Activated naive CD4-positive, alpha-beta T cell (primary cell): ENCODE measurements at regions not wholly inside any gene's neighbourhood (a gene's known extent, or its start where the extent isn't known, plus 50 kb on each side); places are given as distances from the start of the nearest gene placed in this dataset.

Experiments
- DNase-seq, 4 experiments: peaks; one replicate each; lab custom pipeline; 2025; lab: John Stamatoyannopoulos, UW

DNA sequence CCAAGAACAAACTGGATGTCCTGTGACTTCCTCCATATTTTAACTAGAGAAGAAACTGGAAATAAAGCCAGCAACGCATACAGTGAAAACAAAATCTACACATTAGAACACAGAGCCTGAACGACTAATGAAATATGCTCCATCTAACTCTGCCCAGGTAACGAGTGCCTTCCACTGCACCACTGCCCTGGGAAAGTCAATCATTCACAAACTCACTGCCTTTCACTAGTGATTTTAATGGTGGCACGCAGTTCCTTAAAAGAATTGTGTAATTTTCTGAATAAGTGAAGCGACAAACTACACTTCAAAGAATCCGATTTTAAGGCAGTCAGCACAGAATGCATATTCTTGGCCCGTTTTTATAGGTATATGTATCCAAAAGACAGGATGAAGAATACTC is 416.0 kb downstream of the SHQ1 start:
- DNase-seq, result no peak

DNA sequence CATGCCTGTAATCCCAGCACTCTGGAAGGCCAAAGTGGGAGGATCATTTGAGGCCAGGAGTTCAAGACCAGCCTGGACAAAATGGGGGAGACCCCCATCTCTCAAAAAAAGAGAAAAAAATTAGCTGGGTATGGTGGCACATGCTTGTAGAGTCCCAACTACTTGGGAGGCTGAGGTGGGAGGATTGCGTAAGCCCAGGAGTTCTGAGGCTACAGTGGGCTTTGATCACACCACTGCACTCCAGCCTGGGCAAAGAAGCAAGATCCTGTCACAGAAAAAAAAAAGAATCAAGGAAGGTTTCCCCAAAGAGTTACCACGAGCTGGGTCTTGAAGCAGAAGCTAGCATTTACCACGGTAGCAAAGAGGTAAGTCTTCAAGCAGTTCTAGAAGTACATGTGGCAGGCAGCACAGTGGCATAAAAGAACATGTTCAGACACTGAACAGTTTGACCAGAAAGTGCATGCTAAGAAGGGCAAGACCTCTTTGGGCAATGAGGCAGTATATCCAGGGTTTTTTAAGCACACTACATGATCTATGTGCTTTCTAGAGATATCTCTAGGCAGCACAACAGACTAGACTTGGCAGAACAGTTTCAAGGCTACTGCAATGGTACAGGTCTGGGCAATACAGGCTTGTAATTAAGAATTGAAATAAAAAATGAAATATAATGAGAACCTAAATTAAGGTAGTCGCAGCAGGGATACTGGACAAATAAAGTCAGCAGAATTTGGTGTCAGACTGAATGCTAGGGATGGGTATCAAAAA is 418.5 kb downstream of the SHQ1 start:
- DNase-seq, result no peak

DNA sequence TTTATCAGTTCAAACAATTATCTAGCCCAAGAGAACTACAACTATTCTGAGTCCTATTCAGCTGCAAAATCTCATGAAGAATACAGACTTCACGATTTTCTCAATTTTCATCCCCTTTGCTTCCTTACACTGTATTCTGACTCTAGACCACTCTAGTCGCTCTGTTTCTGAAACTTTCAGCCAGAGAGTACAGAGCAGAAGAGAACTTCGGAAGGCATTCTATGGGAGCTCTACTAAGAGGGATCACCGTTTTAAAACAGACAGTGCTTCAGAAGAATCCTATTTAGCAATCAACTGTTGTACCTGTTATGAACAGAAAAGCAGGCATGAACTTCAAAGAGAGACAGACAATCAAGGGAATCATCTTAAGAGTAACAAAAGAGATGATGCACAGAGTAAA is 419.4 kb downstream of the SHQ1 start:
- no peak for DNase-seq

DNA sequence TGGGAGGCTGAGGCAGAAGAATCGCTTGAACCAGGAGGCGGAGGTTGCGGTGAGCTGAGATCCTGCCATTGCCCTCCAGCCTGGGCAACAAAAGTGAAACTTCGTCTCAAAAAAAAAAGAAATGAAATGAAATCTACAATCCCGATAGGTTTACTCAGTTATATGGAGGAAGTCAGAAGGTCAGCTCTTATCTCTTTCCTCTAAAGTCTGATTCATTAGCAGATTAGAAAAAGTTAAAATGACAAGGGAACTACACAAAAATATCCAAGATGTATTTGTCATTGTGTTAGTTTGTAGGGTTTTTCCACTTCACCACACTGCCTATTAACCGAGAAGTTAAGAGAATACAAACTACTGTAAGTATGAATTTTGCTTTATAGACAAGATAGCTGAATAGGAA is 420.6 kb downstream of the SHQ1 start:
- DNase-seq, result no peak

DNA sequence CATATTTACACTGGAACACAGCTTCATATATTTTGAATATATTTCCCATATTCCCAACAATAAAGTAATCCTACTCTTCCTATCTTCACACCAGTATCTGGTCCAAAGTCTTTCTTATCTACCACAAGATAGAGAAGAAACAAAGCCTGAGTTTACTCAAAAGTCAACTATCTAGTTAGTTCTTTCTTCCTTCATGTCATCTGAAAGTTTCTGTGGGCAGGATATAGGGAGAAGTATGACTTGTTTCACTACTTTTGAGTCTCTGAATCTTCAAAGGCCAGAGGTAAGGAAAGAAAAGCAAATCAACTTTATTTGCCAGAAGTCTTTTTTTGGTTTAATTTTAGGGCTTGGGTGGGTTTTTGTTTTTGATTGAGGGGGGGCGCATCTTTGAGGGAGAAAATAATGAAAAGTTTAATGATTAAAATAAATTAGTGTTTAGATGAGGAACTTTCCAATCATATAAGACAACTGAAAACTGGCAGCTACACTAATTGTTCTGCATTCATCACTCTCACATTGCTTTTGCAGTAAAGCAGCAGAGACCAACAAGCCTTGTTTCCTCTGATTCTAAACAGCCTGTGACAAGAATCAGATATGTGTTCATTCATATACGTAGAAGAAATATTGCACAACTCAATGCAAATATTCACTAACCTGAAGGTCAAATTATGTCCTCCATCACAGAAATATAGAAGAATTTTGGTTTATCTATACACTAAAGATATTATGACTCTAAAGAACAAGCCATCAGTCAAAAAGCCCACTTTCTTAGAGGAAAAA is 421.4 kb downstream of the SHQ1 start:
- no peak for DNase-seq

DNA sequence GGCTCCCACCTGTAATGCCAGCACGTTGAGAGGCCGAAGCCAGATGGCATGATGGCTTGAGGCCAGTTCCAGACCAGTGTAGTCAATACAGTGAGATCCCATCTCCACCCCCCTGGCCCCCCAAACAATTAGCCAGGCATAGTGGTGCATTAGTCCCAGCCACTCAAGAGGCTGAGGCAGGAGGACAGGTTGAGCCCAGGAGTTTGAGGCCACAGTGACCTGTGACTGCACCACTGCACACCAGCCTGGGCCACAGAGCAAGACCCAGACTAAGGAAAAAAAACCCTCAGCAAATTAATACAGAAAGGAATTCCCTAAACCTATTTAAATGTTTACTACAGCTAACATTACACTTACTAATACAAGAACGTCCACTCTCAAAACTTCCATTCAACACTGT is 424.6 kb downstream of the SHQ1 start:
- DNase-seq, result no peak

DNA sequence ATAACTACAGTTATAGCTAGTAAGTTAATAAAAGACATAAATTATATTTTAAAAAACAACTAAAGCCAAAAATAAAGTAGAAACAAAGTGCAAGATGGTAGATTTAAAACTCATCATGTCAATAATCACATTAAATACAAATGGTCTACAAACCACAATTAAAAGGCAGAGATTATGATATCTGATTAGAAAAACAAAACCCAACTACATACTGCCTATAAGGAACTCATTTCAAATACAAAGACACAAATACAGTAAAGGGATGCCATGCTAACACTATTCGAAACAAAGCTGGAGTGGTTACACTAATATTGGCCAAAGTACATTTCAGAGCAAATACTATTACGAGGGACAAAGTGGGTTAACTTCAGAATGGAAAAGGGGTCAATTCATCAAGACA is 426.5 kb downstream of the SHQ1 start:
- no peak for DNase-seq

DNA sequence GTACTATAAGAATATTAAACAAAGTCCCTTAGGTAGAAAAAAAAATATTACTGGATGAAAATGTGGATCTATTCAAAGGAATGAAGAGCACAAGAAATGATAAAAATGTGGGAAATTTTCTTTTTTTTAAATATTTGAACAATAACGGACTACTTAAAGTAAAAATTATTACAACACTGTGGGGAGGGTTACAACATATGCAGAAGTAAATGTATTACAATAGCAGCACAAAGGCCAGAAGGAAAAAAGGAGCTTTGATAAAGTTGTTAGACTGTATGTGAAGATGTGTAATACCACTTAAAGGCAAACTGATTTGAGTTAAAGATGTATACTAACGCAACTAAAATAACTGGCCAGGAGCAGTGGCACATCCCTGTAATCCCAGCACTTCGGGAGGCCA is 427.1 kb downstream of the SHQ1 start:
- no peak for DNase-seq

DNA sequence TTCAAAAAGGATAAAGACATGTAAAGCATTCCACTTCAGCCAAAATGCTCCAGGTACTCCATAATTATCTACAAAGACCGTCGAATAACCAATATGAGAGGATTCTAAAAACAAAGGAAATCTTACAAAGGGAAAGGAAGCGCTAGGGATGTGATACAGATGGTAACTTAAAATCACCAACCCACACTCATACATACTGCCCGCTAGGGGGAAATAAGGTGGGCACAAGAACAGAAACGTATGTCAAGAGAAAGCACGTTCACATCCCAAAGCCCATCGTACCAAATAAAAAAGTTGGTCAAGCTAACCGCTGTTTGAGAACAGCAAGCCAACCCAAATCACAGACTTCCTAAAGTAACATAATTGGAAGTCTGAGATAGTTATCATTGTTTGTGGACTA is 429.4 kb downstream of the SHQ1 start:
- DNase-seq, result no peak

DNA sequence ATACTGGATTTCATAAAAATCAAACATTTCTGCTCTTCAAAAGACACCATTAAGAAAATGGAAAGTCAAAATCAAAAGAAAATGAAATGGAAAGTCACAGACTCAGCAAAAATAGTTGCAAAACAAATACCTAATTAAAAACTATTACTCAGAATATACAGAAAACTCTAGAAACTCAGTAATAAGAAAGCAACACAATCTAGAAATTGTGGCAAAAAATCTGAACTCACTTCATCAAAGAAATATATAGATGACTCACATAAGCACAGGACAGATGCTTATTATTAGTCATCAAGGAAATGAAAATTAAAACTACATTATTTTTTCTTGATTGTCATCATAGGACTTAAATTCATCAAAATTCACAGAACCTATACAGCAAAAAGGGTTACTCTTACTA is 430.0 kb downstream of the SHQ1 start:
- no peak for DNase-seq

DNA sequence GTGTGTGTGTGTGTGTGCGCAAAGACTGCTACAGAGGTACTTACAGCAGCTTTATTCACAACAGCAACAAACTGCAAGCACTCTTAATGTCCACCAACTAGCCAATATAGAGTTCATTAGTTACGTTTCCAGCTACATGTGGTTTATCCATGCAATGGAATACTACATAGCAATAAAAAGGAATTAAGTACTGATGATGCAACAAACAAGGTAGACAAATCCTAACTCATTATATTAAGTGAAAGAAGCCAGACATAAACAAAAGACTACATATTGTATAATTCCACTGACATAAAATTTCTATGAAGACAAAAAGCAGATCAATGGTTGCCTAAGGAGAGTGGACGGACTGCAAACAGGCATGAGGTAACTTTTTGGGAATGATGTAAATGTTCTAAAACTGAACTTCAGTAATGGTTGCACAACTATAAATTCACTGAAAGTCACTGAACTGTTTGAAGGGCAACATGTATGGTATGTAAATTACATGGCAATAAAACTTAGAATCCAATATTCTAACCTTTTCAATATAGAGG is 433.7 kb downstream of the SHQ1 start:
- DNase-seq, result no peak

DNA sequence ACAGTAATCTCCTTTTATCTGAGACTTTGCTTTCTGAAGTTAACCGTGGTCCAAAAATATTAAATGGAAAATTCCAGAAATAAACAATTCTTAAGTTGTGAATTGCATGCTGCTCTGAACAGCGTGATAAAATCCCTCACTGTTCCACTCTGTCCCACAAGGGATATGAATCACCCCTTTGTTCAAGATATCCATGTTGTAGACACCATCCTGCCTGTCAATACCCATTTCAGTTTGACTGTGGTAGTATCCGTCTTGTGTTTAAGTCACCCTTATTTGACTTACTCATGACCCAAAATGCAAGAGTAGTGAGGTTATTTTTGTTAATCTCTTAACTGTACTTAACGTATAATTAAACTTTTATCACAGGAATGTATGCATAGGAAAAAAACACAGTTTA is 435.0 kb downstream of the SHQ1 start:
- DNase-seq, result no peak

DNA sequence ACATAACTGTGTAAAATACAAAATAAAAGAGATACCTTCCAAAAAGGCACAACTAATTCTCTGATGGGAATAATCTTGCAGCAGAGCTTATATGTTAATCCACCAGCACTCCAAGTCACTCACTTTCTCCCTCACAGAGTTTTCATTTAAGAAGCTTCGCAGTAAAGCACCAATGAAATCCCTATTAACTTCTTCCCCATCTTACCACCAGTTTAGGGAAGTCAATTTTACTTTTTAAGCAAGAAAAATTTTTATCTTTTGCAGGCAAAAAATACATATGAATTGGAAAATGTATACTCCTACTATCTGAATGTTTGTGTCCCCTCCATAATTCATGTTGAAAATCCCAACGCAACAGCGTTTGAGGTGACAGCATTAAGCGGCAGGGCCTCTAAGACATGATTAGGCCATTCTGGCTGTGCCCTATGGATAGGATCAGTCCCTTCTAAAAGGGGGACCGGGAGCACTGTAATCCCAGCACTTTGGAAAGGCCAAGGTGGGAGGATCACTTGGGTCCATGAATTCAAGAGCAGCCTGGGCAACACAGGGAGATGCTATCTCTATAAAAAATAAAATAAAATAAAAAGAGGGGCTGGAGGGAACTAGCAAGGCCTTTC is 435.8 kb downstream of the SHQ1 start:
- no peak for DNase-seq

DNA sequence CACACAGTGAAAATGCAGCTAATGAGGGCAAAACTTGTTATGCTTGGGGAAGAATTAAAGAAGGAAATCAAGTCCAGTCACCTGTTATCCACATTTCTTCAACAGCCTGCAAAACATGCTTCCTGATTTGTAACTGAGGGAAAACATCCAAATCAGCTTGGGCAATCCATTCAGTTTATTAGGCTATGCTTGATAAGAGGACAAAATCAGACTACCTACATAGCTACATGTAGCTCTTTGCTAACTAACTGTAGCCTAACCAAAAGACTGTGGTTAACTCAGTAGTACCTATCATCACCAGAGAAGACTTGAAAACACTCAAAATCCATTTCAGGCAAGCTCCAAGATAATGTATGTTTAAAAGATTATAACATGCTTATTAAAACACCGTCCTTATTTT is 436.4 kb downstream of the SHQ1 start:
- DNase-seq, result no peak

DNA sequence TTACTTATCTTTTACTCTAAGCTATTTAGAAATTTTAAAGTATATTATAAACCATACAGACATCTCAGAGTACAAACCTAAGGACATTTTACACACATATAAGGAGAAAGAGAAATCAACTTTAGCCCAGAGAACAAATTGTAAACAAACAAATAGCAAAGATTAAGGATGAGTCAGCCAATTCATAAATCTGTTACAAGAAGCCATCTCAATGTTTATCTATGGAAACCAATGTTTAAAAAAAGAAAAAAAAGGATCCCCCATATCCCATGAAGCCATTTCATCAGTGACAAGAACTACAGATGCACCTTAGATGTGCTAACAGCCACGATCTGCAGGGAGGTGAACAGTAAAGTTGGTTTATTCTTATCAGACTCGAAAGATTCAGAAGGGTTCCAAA is 437.1 kb downstream of the SHQ1 start:
- DNase-seq, result no peak

DNA sequence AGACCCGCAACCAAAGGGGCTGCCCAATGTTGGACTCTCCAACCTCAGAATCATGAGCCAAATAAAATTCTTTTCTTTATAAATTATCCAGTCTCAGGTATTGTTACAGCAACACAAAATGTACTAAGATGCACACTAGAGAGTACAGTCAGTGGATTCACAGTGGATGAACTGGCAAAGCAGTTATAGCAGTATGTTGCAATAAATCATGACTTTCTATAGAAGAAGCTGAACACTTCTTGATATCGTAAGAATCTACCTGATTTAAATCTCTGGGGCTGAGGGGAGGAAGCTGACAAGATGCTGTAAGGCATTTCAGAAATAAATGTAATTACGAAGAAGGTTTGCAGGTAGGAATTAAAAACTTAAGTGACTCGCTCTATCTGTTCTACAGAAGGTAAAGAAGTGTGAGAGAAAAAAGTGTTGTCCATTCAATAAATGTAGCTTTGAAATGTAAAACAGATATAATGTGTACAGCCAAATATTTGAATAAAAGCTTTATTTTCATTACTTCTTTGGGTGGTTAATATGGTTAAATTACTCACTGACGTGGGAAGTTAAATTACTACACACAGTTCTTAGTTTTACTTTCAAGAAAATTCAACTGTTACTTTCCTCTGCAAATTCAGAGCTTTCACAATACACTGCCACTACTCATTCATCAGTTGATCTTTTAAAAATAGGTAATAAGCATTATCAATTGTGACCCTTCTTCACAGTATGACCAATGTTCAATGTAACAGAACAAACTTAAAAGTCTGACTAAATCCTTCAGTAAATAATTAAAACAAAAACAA is 439.1 kb downstream of the SHQ1 start:
- no peak for DNase-seq

DNA sequence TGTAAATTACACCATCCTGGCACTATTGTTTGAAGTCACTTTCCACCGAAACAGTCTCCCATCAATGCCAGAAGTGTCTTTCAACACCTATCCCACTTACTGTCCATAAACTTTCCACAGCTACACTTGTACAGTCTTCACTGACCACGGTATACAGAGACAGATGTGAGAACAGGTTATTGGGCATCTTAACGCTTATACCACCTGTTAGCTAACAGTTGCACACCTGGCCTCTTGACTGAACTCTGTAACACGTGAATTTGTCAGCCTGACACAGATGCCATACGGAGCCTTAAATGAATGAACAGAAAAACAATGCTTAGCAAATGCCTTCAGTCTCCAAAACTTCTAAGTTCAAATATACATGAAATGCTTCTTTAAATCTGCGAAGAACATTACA is 440.5 kb downstream of the SHQ1 start:
- no peak for DNase-seq

DNA sequence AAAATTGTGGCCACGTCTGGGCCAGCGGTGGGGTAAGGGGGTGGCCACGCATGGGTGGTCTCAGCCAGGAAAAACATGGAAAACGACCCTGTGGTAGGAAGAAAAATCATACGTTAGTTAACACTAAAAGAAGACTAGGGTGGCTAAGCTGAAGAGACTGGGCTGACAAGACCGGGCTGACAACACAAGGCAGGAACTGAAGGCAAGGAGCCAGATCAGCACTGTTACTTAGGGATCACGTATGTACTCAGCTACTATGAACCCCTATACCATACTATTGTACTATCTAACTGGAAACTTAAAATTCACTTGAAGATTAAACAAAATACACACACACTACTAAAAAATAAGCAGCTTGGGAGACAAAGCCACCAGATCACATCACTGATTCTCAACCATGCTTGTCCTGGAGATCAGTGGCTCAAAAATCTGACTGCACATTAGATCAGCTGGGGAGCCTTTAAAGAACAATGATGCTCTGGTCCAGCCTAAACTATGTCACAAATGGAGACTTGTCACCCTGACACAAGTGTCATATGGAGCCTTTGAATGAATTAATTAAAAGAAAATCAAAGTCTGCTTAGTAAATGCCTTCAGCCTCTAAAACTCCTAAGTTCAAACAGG is 442.2 kb downstream of the SHQ1 start:
- no peak for DNase-seq

DNA sequence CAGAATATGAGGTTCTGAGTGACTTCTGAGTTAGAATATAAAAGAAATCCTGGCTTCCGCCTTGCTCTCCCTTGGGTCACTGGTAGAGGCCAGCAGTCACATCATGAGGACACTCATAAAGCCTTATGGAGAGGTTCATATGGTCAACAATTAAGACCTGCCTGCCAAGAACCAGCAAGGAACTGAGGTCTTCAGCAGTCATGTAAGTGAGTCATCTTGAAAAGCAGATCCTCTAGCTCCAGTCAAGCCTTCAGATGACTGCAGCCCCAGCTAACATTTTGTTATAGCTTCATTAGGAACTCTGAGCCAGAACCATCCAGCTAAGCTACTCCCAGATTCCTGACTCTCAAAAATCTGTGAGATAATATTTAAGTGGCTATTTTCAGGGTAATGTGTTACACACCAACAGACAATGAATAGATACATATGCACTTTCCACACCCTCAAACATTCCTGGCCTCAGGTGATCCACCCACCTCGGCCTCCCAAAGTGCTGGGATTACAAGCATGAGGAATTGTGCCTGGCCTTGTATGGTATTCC is 447.2 kb downstream of the SHQ1 start:
- DNase-seq, result no peak

DNA sequence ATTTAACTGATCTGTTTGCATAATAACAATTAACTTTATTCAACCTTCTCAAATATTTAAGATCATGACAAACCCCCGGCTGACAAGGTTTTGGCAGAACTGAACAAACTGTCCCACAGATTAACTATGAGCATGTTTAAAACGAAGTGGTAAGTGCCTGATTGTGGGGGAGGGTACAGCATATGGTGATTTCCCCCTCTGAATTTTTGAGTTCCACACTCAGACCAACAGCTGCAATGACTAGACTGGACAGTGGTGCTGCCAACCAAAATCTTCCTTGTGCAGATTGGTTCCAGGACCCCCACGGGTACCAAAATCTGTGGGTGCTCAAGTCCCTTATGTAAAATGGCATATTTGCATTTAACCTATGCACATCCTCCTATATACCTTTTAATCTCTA is 449.5 kb downstream of the SHQ1 start:
- DNase-seq, result no peak

DNA sequence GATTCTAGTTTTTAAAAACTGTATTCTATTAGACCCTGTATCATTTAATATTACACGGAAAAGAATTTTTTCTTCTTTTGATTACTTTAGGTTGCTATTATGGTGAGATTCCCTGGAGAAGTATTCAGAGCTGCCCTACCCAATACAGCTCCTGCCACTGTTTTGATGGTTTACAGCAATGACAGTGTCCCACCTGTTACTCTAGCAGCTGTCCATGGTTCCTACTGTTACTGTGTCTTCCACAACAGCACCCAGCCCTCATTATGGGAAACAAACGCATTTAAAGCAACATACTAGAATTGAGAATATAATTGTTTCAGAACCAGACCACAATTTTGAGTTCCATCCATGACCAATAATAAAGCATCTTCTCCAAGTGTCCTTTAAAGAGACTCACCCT is 450.7 kb downstream of the SHQ1 start:
- DNase-seq, result no peak
